SH-SY5Y (cell line): ENCODE measurements at regions not wholly inside any gene's neighbourhood (a gene's known extent, or its start where the extent isn't known, plus 50 kb on each side); places are given as distances from the start of the nearest gene placed in this dataset.

Source experiments
- GATA2 ChIP-seq: IDR thresholded peaks from 2 replicates; pipeline ENCODE4 v1.6.1; 2011; ENCODE audit warnings: mild to moderate bottlenecking, low read depth, low read length
- GATA3 ChIP-seq: IDR thresholded peaks from 2 replicates; pipeline ENCODE4 v1.6.1; 2011; ENCODE audit warnings: low read depth, mild to moderate bottlenecking, low read length, moderate library complexity

GRCh38 chrX:42725196-42725595 lies 52.8 kb downstream of the PPP1R2C start:
- TF ChIP-seq GATA3, result no peak
- TF ChIP-seq GATA2, result no peak

- TF ChIP-seq GATA3 (no peak), GATA2 (no peak)
These were observed 57.8 kb downstream of the PPP1R2C start for GRCh38 chrX:42720209-42720608.

GRCh38 chrX:42715701-42716262 lies 62.2 kb downstream of the PPP1R2C start:
- TF ChIP-seq GATA3 (no peak), GATA2 (no peak)

GRCh38 chrX:42714981-42715700 lies 62.8 kb downstream of the PPP1R2C start:
- TF ChIP-seq GATA3, result no peak
- peak; percentile 26; the same call in 1 of the 2 replicates for TF ChIP-seq GATA2

GRCh38 chrX:42710452-42710851 lies 67.5 kb downstream of the PPP1R2C start:
- TF ChIP-seq GATA3, result no peak
- no peak for TF ChIP-seq GATA2

GRCh38 chrX:42708222-42708621 lies 69.7 kb downstream of the PPP1R2C start:
- no peak for TF ChIP-seq GATA3
- no peak for TF ChIP-seq GATA2

- no peak for TF ChIP-seq GATA2
- TF ChIP-seq GATA3, result no peak
These were observed 70.2 kb downstream of the PPP1R2C start for GRCh38 chrX:42707742-42708141.

GRCh38 chrX:42704454-42704853 lies 73.5 kb downstream of the PPP1R2C start:
- TF ChIP-seq GATA3 (no peak), GATA2 (no peak)

GRCh38 chrX:42697544-42697943 lies 80.4 kb downstream of the PPP1R2C start:
- TF ChIP-seq GATA2, result no peak
- TF ChIP-seq GATA3, result no peak

GRCh38 chrX:42696536-42697124 lies 81.3 kb downstream of the PPP1R2C start:
- no peak for TF ChIP-seq GATA3
- TF ChIP-seq GATA2, result no peak

- no peak for TF ChIP-seq GATA2
These were observed 82.1 kb downstream of the PPP1R2C start for GRCh38 chrX:42695800-42696358.

- TF ChIP-seq GATA3, result no peak
- TF ChIP-seq GATA2, result no peak
These were observed 83.6 kb downstream of the PPP1R2C start for GRCh38 chrX:42694260-42694815.

- no peak for TF ChIP-seq GATA3
- no peak for TF ChIP-seq GATA2
These were observed 86.8 kb downstream of the PPP1R2C start for GRCh38 chrX:42691196-42691595.

GRCh38 chrX:42686706-42687105 lies 91.3 kb downstream of the PPP1R2C start:
- TF ChIP-seq GATA3 (no peak), GATA2 (no peak)
